Kidney (tissue), 13 donors: ENCODE measurements at regions not wholly inside any gene's neighbourhood (a gene's known extent, or its start where the extent isn't known, plus 50 kb on each side); places are given as distances from the start of the nearest gene placed in this dataset.

ENCODE experiments used
- DNase-seq, 5 donors: peaks; one replicate each; pipeline ENCODE4 v3.0.0-alpha.2; 2013 to 2020
- FAIRE-seq: peaks from 2 replicates; lab custom pipeline; 2012; peaks lifted over from hg19 to GRCh38; lab: Jason Lieb, UNC
- H3K27ac ChIP-seq, 2 donors: one replicate each; pipeline ENCODE4 v1.7.0; 2013; ENCODE audit warnings: low read depth in 2 of 2, low read length in 2 of 2, inconsistent platforms in 1 of 2
- H3K27me3 ChIP-seq: one replicate; pipeline ENCODE4 v1.7.1; 2013; ENCODE audit warnings: low read length, inconsistent platforms; ENCODE audit not compliant: control insufficient read depth, insufficient read depth
- H3K36me3 ChIP-seq, 3 donors: one replicate each; pipeline versions ENCODE4 v1.7.0 to v1.7.1; 2013; ENCODE audit warnings: low read length in 3 of 3, control low read depth in 1 of 3, inconsistent platforms in 1 of 3; ENCODE audit not compliant: insufficient read depth in 3 of 3, control insufficient read depth in 2 of 3
- H3K4me1 ChIP-seq, 3 donors: one replicate each; pipeline versions ENCODE4 v1.7.0 to v1.7.1; 2013; ENCODE audit warnings: low read length in 3 of 3, inconsistent platforms in 1 of 3, low read depth in 1 of 3; ENCODE audit not compliant: control insufficient read depth in 2 of 3, insufficient read depth in 2 of 3
- H3K4me3 ChIP-seq, 3 donors: one replicate each; pipeline versions ENCODE4 v1.7.0 to v1.8.1; 2013; ENCODE audit warnings: low read length in 3 of 3, control low read depth in 1 of 3, inconsistent platforms in 1 of 3
- H3K9ac ChIP-seq, 3 donors: one replicate each; pipeline versions ENCODE4 v1.7.0 to v1.7.1; 2013; ENCODE audit warnings: low read length in 3 of 3, control low read depth in 1 of 3, inconsistent platforms in 1 of 3
- H3K9me3 ChIP-seq, 3 donors: one replicate each; pipeline versions ENCODE4 v1.7.0 to v1.7.1; 2013; ENCODE audit warnings: low read length in 3 of 3, control low read depth in 1 of 3, inconsistent platforms in 1 of 3; ENCODE audit not compliant: control insufficient read depth in 2 of 3, insufficient read depth in 1 of 3
- intact Hi-C: fragments of 100-400 bp; cut with DNase I; formaldehyde crosslinking; loops from one replicate; pipeline ENCODE4 v1.11.1; 2022
- TF ChIP-seq, protein P1 (sequence below): IDR thresholded peaks from 3 replicates; pipeline ENCODE4 v1.5.1; 2012; ENCODE audit warnings: mild to moderate bottlenecking, moderate library complexity, borderline replicate concordance; ENCODE audit not compliant: insufficient read depth; ENCODE audit errors: extremely low read depth
- donor health status: control.
- donor health status: control.
- donor health status: control.
- donor health status: control.
- donor health status: control.
- donor health status: DM: yes; HTN: yes; CAD: no.
- donor health status: Normal renal cell carcinoma (clear cell type).

DNA sequence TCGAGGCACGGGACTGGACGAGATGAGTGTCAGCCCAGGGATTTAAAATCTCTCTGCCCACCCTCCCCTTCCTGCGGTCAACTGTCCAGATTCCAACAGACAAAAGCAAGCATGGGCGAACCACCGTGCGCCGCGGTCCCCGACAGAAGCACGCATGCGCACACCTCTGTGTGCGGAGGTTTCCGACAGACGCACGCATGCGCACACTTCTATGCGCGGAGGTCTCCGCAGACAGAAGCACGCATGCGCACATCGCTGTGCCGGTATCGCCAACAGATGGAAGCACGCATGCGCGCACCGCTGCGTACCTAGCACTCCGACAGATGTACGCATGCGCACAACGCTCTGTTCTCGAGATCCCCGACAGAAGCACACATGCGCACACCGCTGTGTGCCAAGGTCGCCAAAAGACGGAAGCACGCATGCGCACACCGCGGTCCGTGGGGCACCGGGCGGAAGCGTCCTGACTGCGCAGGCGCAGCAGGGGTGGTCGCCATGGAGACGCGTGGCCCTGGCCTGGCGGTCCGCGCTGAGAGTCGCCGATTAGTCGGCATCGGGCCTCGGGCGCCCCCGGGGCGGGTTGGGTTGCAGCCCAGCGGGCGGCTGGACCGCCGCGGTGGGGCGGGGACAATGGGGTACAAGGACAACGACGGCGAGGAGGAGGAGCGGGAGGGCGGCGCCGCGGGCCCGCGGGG is 57.4 kb upstream of the RPH3AL start:
- TF ChIP-seq, protein P1, sequence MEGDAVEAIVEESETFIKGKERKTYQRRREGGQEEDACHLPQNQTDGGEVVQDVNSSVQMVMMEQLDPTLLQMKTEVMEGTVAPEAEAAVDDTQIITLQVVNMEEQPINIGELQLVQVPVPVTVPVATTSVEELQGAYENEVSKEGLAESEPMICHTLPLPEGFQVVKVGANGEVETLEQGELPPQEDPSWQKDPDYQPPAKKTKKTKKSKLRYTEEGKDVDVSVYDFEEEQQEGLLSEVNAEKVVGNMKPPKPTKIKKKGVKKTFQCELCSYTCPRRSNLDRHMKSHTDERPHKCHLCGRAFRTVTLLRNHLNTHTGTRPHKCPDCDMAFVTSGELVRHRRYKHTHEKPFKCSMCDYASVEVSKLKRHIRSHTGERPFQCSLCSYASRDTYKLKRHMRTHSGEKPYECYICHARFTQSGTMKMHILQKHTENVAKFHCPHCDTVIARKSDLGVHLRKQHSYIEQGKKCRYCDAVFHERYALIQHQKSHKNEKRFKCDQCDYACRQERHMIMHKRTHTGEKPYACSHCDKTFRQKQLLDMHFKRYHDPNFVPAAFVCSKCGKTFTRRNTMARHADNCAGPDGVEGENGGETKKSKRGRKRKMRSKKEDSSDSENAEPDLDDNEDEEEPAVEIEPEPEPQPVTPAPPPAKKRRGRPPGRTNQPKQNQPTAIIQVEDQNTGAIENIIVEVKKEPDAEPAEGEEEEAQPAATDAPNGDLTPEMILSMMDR, result no peak
- intact Hi-C loops, result no loop called here
- Histone ChIP-seq H3K4me3 (peak overlapping the region; percentile 77 to 89 (median 88)), H3K36me3 (peaks cover 0 to 10% (median 0%) of the 10 kb centered on the region in 3 donors), H3K27ac (peak overlapping the region; percentile 49 to 91), H3K4me1 (peaks cover 0 to 13% (median 2%) of the 10 kb centered on the region in 3 donors), H3K9ac (peak overlapping the region; percentile 71 to 83 (median 80)), H3K27me3 (no peaks in the 10 kb centered on the region), H3K9me3 (no peaks in the 10 kb centered on the region)
- DNase-seq (peak; percentile 100), FAIRE-seq (peak; percentile 98)

DNA sequence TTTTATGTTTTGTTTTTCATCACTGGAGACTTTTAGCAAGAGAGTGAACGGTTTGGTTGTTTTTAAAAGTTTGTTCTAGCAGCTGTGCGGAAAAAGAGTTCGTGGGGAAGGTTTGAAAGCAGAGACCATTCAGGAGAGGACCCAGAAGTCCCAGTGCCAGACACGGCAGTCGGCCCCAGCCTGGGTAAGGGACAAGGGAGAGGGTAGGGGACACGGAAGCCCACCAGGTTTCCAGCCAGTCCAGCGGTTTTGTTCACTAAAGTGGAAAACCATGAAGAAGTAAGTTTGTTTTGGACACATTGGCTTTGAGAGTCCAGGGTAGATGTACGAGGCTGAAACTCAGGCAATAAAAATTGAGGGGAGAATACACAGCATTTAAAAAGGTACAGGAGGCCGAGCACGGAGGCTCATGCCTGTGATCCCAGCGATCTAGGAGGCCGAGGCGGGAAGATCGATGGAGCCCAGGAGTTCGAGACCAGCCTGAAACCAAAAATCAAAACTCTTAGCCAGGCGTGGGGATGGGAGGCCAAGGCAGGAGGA is 56.8 kb upstream of the RPH3AL start:
- DNase-seq, result peak in 2 of 5 donors; percentile 15 to 77
- H3K9ac ChIP-seq, result peak overlapping the region in 2 of 3 donors; percentile 32 to 83

GRCh38 chr17:404703-405102 is 52.1 kb upstream of the RPH3AL start:
- no peak overlapping the region for H3K9ac ChIP-seq
- no peak overlapping the region for H3K4me3 ChIP-seq
- intact Hi-C loops, result no loop called here
- TF ChIP-seq, protein P1, result no peak
- FAIRE-seq, result no peak
- peak in 1 of 5 donors; percentile 19 for DNase-seq
- no peaks in the 10 kb centered on the region for H3K9me3 ChIP-seq
- no peaks in the 10 kb centered on the region for H3K4me1 ChIP-seq
- H3K36me3 ChIP-seq, result no peaks in the 10 kb centered on the region
- no peaks in the 10 kb centered on the region for H3K27me3 ChIP-seq
- H3K27ac ChIP-seq, result no peak overlapping the region

More for the DNA sequence above, 56.8 kb upstream of the RPH3AL start:
- H3K27ac ChIP-seq, result peak overlapping the region; percentile 49 to 65
- FAIRE-seq, result no peak
- peak overlapping the region; percentile 57 to 88 (median 60) for H3K4me3 ChIP-seq
- intact Hi-C loops, result no loop called here
- peaks cover 0 to 13% (median 2%) of the 10 kb centered on the region in 3 donors for H3K4me1 ChIP-seq
- H3K27me3 ChIP-seq, result no peaks in the 10 kb centered on the region
- H3K9me3 ChIP-seq, result no peaks in the 10 kb centered on the region
- TF ChIP-seq, protein P1, result no peak
- peaks cover 0 to 5% (median 0%) of the 10 kb centered on the region in 3 donors for H3K36me3 ChIP-seq
